PC-3 (cell line): ENCODE measurements at regions not wholly inside any gene's neighbourhood (a gene's known extent, or its start where the extent isn't known, plus 50 kb on each side); places are given as distances from the start of the nearest gene placed in this dataset.

Experiments used
- ATAC-seq: fragments of 200-7000 bp; cut with Tn5 transposase; 2 replicates; pipeline ENCODE4 v1.9.1; 2020; ENCODE audit warnings: mild to moderate bottlenecking, moderate library complexity
- BruUV-seq: library from RNA; stranded (reverse); fragments of 400-500 nt; replicated peaks from 2 replicates; lab custom pipeline; 2021; lab: Mats Ljungman, UMichigan
- CTCF ChIA-PET: fragments of 300-600 bp; sonication (Branson Sonifier 250); formaldehyde crosslinking; loops from one replicate; lab custom pipeline; 2022; ENCODE audit warnings: antibody characterized with exemption; lab: Charles Lee
- POLR2A ChIA-PET: fragments of 300-600 bp; sonication (Branson Sonifier 250); formaldehyde crosslinking; loops from one replicate; lab custom pipeline; 2022; ENCODE audit warnings: antibody characterized with exemption; ENCODE audit not compliant: unreplicated experiment; lab: Charles Lee
- DNase-seq: peaks from one replicate; pipeline ENCODE4 v3.0.0-alpha.2; 2015
- H2AFZ ChIP-seq: fragments of 300-600 bp; sonication (generic); 2 replicates; pipeline ENCODE4 v1.6.0; 2016; ENCODE audit warnings: antibody characterized with exemption, low read length
- H3F3A ChIP-seq: fragments of 300-600 bp; sonication (generic); one replicate; pipeline ENCODE4 v1.6.0; 2017; ENCODE audit warnings: antibody characterized with exemption, low read length, control low read depth, mild to moderate bottlenecking; ENCODE audit not compliant: unreplicated experiment
- H3K27ac ChIP-seq: fragments of 300-600 bp; sonication (generic); 2 replicates; pipeline ENCODE4 v1.5.1; 2016; ENCODE audit warnings: mild to moderate bottlenecking, low read length
- H3K27me3 ChIP-seq: fragments of 300-600 bp; sonication (generic); 2 replicates; pipeline ENCODE4 v1.6.1; 2016; ENCODE audit warnings: low read length, mixed read lengths
- H3K36me3 ChIP-seq: fragments of 300-600 bp; sonication (generic); 2 replicates; pipeline ENCODE4 v1.6.1; 2016; ENCODE audit warnings: low read depth, mixed run types, low read length, mixed read lengths
- H3K4me1 ChIP-seq: fragments of 300-600 bp; sonication (generic); 2 replicates; pipeline ENCODE4 v1.5.1; 2016; ENCODE audit warnings: low read length; ENCODE audit not compliant: insufficient read depth
- H3K4me2 ChIP-seq: fragments of 300-600 bp; sonication (generic); 2 replicates; pipeline ENCODE4 v1.6.0; 2016; ENCODE audit warnings: low read length
- H3K4me3 ChIP-seq: fragments of 300-600 bp; sonication (generic); 2 replicates; pipeline ENCODE4 v1.5.1; 2016; ENCODE audit warnings: mild to moderate bottlenecking, low read length, mixed read lengths
- H3K79me2 ChIP-seq: fragments of 300-600 bp; sonication (generic); 2 replicates; pipeline ENCODE4 v1.6.1; 2017; ENCODE audit warnings: low read length, mixed read lengths
- H3K9ac ChIP-seq: fragments of 300-600 bp; sonication (generic); 2 replicates; pipeline ENCODE4 v1.6.0; 2016; ENCODE audit warnings: mild to moderate bottlenecking, low read length
- H3K9me2 ChIP-seq: fragments of 300-600 bp; sonication (generic); replicated peaks from 2 replicates; pipeline ENCODE4 v1.6.1; 2016; ENCODE audit warnings: mixed run types, low read length, mixed read lengths
- H3K9me3 ChIP-seq: fragments of 300-600 bp; sonication (generic); 2 replicates; pipeline ENCODE4 v1.6.1; 2016; ENCODE audit warnings: low read length, mixed read lengths
- H4K20me1 ChIP-seq: fragments of 300-600 bp; sonication (generic); 2 replicates; pipeline ENCODE4 v1.6.1; 2016; ENCODE audit warnings: low read length, mixed read lengths
- EZH2 ChIP-seq: fragments of 300-600 bp; sonication (generic); IDR thresholded peaks from one replicate; pipeline ENCODE4 v1.6.1; 2017; ENCODE audit warnings: antibody characterized with exemption, mild to moderate bottlenecking, low read length; ENCODE audit not compliant: unreplicated experiment
- EZH2phosphoT487 ChIP-seq: fragments of 300-600 bp; sonication (generic); IDR thresholded peaks from 2 replicates; pipeline ENCODE4 v1.6.1; 2018; ENCODE audit warnings: mild to moderate bottlenecking, antibody characterized with exemption, low read length, borderline replicate concordance
- intact Hi-C: fragments of 100-400 bp; cut with micrococcal nuclease; formaldehyde crosslinking; loops from 2 replicates; pipeline ENCODE4 v1.9.0; 2023
- TF ChIP-seq, protein P1 (sequence below): fragments of 300-600 bp; sonication (generic); conservative IDR thresholded peaks from 2 replicates; pipeline ENCODE4 v1.5.1; 2017; ENCODE audit warnings: antibody characterized with exemption, low read depth, mild to moderate bottlenecking, low read length

GRCh38 chr2:7730449-7730848, 813.2 kb downstream of the RNF144A start:
- ChIA-PET POLR2A (no interaction called here), CTCF (no interaction called here)
- no peaks in the 10 kb centered on the region for H3K9me3 ChIP-seq
- H4K20me1 ChIP-seq, result no peaks in the 10 kb centered on the region
- H3K27ac ChIP-seq, result no peak overlapping the region
- intact Hi-C loops, result no loop called here
- DNase-seq, result no peak
- H3K4me2 ChIP-seq, result no peak overlapping the region
- no peak overlapping the region for H3K4me3 ChIP-seq
- no peaks in the 10 kb centered on the region for H3K9me2 ChIP-seq
- H3F3A ChIP-seq, result no peaks in the 10 kb centered on the region
- peaks cover 2% of the 10 kb centered on the region; the same call in 1 of the 2 replicates for H3K4me1 ChIP-seq
- TF ChIP-seq EZH2 (no peak), EZH2phosphoT487 (no peak)
- TF ChIP-seq, protein P1, sequence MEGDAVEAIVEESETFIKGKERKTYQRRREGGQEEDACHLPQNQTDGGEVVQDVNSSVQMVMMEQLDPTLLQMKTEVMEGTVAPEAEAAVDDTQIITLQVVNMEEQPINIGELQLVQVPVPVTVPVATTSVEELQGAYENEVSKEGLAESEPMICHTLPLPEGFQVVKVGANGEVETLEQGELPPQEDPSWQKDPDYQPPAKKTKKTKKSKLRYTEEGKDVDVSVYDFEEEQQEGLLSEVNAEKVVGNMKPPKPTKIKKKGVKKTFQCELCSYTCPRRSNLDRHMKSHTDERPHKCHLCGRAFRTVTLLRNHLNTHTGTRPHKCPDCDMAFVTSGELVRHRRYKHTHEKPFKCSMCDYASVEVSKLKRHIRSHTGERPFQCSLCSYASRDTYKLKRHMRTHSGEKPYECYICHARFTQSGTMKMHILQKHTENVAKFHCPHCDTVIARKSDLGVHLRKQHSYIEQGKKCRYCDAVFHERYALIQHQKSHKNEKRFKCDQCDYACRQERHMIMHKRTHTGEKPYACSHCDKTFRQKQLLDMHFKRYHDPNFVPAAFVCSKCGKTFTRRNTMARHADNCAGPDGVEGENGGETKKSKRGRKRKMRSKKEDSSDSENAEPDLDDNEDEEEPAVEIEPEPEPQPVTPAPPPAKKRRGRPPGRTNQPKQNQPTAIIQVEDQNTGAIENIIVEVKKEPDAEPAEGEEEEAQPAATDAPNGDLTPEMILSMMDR, result no peak
- no peak overlapping the region for H3K9ac ChIP-seq
- H2AFZ ChIP-seq, result no peak overlapping the region
- ATAC-seq, result no peak
- no peaks in the 10 kb centered on the region for H3K79me2 ChIP-seq
- no peaks in the 10 kb centered on the region for H3K27me3 ChIP-seq
- no TSS peak for BruUV-seq
- no peaks in the 10 kb centered on the region for H3K36me3 ChIP-seq

DNA sequence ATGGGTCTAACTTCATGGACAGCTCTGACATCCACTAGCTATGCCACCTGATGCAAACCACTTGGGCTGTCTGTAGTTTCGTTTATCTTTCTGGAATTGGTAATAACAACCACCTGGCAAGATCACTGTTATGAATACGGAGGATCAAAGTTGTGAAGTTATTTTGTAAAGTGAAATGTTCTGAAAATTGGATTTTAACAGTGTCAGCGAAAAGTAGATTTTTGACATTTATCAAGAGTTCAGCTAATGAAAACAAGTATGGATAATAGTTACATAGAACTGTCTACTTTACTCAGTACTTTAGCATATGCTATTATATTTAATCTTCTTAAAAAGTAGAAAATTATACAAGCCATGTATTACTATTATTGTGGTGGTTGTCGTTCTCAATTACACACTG, 813.8 kb downstream of the RNF144A start:
- POLR2A ChIA-PET, result no interaction called here

GRCh38 chr2:7732497-7732896, 815.3 kb downstream of the RNF144A start:
- DNase-seq (no peak), ATAC-seq (no peak)
- H3K4me1 ChIP-seq, result peaks cover 7% of the 10 kb centered on the region; the same call in 1 of the 2 replicates
- TF ChIP-seq EZH2 (no peak), EZH2phosphoT487 (no peak)
- TF ChIP-seq, protein P1, result no peak
- no peak overlapping the region for H3K9ac ChIP-seq
- H3K9me2 ChIP-seq, result no peaks in the 10 kb centered on the region
- no peaks in the 10 kb centered on the region for H3K9me3 ChIP-seq
- no peaks in the 10 kb centered on the region for H3K27me3 ChIP-seq
- intact Hi-C loops, result no loop called here
- POLR2A ChIA-PET, result no interaction called here
- no peak overlapping the region for H3K27ac ChIP-seq
- no peak overlapping the region for H2AFZ ChIP-seq
- H4K20me1 ChIP-seq, result no peaks in the 10 kb centered on the region
- CTCF ChIA-PET, result no interaction called here
- H3K4me2 ChIP-seq, result no peak overlapping the region
- no peaks in the 10 kb centered on the region for H3F3A ChIP-seq
- H3K79me2 ChIP-seq, result no peaks in the 10 kb centered on the region
- H3K4me3 ChIP-seq, result no peak overlapping the region
- H3K36me3 ChIP-seq, result no peaks in the 10 kb centered on the region
- no TSS peak for BruUV-seq

More for the DNA sequence above, 813.8 kb downstream of the RNF144A start:
- intact Hi-C loops, result no loop called here
- CTCF ChIA-PET, result no interaction called here
- BruUV-seq, result no TSS peak
- Histone ChIP-seq H4K20me1 (no peaks in the 10 kb centered on the region), H2AFZ (no peak overlapping the region), H3K27me3 (no peaks in the 10 kb centered on the region), H3K4me3 (no peak overlapping the region), H3K9me2 (no peaks in the 10 kb centered on the region), H3K79me2 (no peaks in the 10 kb centered on the region), H3K9me3 (no peaks in the 10 kb centered on the region), H3K9ac (no peak overlapping the region), H3K36me3 (no peaks in the 10 kb centered on the region), H3F3A (no peaks in the 10 kb centered on the region), H3K4me2 (no peak overlapping the region), H3K27ac (no peak overlapping the region), H3K4me1 (no peaks in the 10 kb centered on the region; the same call in 1 of the 2 replicates)
- ATAC-seq (no peak), DNase-seq (no peak)
- no peak for TF ChIP-seq EZH2
- no peak for TF ChIP-seq EZH2phosphoT487
- TF ChIP-seq, protein P1, result no peak
